ENCODE measurements at regions not wholly inside any gene's neighbourhood (a gene's known extent, or its start where the extent isn't known, plus 50 kb on each side); places are given as distances from the start of the nearest gene placed in this dataset.

DNA sequence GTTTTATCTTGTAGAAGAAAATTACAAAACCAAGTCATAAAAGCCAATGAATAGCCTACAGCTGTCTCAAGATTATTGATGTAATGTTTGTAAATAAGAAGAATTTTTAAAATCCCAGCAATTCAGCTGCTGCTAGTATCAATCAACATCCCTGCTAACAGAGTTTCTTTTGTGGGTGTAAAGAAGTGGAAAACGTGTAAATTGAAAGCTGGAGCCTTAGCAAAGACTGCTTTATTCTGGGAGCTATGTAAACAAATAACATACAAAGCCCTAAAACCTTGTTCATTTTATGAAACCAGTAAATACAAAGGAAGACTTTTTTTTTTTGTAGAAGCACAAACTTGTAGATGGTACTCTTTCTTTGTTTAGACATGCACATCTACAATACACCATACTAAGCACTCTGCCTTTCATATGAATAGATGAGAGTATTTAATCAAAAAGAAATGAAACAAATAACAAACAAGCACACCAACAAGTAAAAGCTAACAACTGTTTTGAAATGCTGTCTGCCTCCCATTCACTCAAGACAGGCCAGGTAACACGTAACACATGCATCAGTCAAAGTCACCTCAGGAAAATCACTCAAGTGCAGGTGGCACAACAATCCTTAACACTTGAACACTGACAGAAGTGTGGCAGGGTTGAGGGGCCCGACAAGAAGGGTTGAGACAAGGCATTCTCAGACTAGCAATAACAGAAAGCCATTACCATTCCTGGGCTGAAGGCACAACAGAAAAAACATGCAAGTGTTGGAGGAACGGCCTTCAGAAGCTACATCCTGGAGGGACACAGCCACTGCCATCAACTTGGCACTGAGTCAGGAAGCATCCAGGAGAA is 1364.0 kb upstream of the SEL1L start:
- no peaks in the 10 kb centered on the region for H3K27me3 ChIP-seq (replicated peaks; ENCODE audit: control insufficient read depth, insufficient read depth, low read length)
- no peaks in the 10 kb centered on the region for H3K36me3 ChIP-seq (ENCODE audit: control insufficient read depth, insufficient read depth, low read length)
- H3K4me3 ChIP-seq (replicated peaks; ENCODE audit: low read depth, low read length): no peak overlapping the region
- no peak for DNase-seq (ENCODE audit: extremely low read depth, insufficient read length)
- TF ChIP-seq, protein P1, sequence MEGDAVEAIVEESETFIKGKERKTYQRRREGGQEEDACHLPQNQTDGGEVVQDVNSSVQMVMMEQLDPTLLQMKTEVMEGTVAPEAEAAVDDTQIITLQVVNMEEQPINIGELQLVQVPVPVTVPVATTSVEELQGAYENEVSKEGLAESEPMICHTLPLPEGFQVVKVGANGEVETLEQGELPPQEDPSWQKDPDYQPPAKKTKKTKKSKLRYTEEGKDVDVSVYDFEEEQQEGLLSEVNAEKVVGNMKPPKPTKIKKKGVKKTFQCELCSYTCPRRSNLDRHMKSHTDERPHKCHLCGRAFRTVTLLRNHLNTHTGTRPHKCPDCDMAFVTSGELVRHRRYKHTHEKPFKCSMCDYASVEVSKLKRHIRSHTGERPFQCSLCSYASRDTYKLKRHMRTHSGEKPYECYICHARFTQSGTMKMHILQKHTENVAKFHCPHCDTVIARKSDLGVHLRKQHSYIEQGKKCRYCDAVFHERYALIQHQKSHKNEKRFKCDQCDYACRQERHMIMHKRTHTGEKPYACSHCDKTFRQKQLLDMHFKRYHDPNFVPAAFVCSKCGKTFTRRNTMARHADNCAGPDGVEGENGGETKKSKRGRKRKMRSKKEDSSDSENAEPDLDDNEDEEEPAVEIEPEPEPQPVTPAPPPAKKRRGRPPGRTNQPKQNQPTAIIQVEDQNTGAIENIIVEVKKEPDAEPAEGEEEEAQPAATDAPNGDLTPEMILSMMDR (IDR thresholded peaks at IDR 0.05; ENCODE audit: insufficient read depth, low read length, poor library complexity, severe bottlenecking): no peak

DNA sequence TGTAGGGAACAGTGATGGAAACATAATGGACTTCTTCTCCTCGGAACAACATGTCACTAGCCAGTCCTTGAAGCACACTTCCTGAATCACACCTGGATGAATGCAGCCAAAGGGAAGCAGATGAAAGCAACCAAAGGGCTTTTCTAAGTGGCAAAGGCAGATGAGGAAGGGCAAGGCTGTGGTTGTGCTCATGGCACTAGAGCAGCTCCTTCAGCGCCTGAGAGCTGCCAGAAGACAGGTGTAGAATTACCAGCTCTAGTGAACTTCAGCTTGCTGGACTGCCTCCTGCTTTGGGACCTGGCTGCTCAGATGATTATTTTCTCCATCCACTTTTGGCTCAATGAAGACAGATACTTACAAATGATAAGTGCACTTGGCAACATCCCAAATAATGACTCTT is 1372.1 kb upstream of the SEL1L start:
- H3K27me3 ChIP-seq (replicated peaks; ENCODE audit: control insufficient read depth, insufficient read depth, low read length): no peaks in the 10 kb centered on the region
- TF ChIP-seq, protein P1 (IDR thresholded peaks at IDR 0.05; ENCODE audit: insufficient read depth, low read length, poor library complexity, severe bottlenecking): no peak
- no peak for DNase-seq (ENCODE audit: extremely low read depth, insufficient read length)
- H3K36me3 ChIP-seq (ENCODE audit: control insufficient read depth, insufficient read depth, low read length): no peaks in the 10 kb centered on the region
- H3K4me3 ChIP-seq (replicated peaks; ENCODE audit: low read depth, low read length): no peak overlapping the region

DNA sequence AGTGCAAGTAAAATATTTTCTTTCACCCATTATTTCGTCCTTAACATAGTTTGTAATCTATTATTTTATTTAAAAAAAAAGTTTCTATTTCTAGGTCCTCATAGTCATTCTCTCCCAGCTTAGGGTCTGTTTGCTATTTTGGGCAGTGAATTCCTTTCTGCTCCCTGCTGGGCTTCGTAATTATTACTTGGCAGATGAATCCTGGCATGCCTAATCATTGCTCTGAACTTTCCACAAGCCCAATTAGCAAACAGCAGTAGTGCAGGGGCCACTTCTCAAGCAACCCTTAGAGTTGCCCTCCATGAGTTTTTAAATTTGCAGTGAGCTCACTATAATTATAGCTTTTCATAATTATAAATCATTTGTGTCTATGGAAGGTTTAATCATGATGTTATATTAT is 1378.3 kb upstream of the SEL1L start:
- Histone ChIP-seq H3K27me3 (replicated peaks; ENCODE audit: control insufficient read depth, insufficient read depth, low read length) (no peaks in the 10 kb centered on the region), H3K4me3 (replicated peaks; ENCODE audit: low read depth, low read length) (no peak overlapping the region), H3K36me3 (ENCODE audit: control insufficient read depth, insufficient read depth, low read length) (no peaks in the 10 kb centered on the region)
- TF ChIP-seq, protein P1 (IDR thresholded peaks at IDR 0.05; ENCODE audit: insufficient read depth, low read length, poor library complexity, severe bottlenecking): no peak
- no peak for DNase-seq (ENCODE audit: extremely low read depth, insufficient read length)

DNA sequence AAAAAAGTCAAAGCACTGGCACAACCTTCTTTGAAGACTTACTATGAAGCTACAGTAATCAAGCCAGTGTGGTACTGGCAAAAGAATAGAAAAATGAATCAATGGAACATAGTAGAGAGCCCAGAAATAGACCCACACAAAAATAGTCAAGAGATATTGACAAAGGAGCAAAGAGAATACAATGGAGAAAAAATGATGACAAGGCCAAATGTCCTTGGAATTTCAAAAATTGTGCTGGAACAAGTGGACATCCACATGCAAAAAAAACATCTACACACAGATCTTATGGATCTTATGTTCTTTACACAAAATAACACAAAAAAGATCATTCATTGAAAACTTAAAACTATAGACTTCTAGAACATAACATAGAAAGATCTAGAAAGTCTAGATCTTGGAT is 1379.7 kb upstream of the SEL1L start:
- DNase-seq (ENCODE audit: extremely low read depth, insufficient read length): no peak
- no peaks in the 10 kb centered on the region for H3K36me3 ChIP-seq (ENCODE audit: control insufficient read depth, insufficient read depth, low read length)
- H3K4me3 ChIP-seq (replicated peaks; ENCODE audit: low read depth, low read length): no peak overlapping the region
- no peaks in the 10 kb centered on the region for H3K27me3 ChIP-seq (replicated peaks; ENCODE audit: control insufficient read depth, insufficient read depth, low read length)
- TF ChIP-seq, protein P1 (IDR thresholded peaks at IDR 0.05; ENCODE audit: insufficient read depth, low read length, poor library complexity, severe bottlenecking): no peak

- DNase-seq (ENCODE audit: extremely low read depth, insufficient read length): no peak
- no peaks in the 10 kb centered on the region for H3K36me3 ChIP-seq (ENCODE audit: control insufficient read depth, insufficient read depth, low read length)
- TF ChIP-seq, protein P1 (IDR thresholded peaks at IDR 0.05; ENCODE audit: insufficient read depth, low read length, poor library complexity, severe bottlenecking): no peak
- H3K27me3 ChIP-seq (replicated peaks; ENCODE audit: control insufficient read depth, insufficient read depth, low read length): no peaks in the 10 kb centered on the region
- no peak overlapping the region for H3K4me3 ChIP-seq (replicated peaks; ENCODE audit: low read depth, low read length)
Observed at GRCh38 chr14:82915381-82915780, 1381.7 kb upstream of the SEL1L start.
